ENCODE measurements at regions not wholly inside any gene's neighbourhood (a gene's known extent, or its start where the extent isn't known, plus 50 kb on each side); places are given as distances from the start of the nearest gene placed in this dataset.

- TF ChIP-seq CTCF (IDR thresholded peaks at IDR 0.05) (no peak), JUN (IDR thresholded peaks at IDR 0.05) (no peak)
Measured at GRCh38 chr4:56250776-56251175, 136.5 kb downstream of the AASDH start.

All from A549 (cell line).